A549 (cell line): ENCODE measurements at regions not wholly inside any gene's neighbourhood (a gene's known extent, or its start where the extent isn't known, plus 50 kb on each side); places are given as distances from the start of the nearest gene placed in this dataset.

ENCODE experiments used
- ATAC-seq, 2 experiments: fragments of 200-7000 bp in 1 of 2; fragments of >200 bp in 1 of 2; cut with Nextera tagmentation in 1 of 2; cut with Tn5 transposase in 1 of 2; 3 replicates each; pipeline versions ENCODE4 v1.8.0 to v1.9.1; 2018 to 2020; ENCODE audit warnings: mild to moderate bottlenecking in 1 of 2, moderate library complexity in 1 of 2
- CTCF ChIA-PET: fragments of 300-600 bp; sonication (Branson Sonifier 250); formaldehyde crosslinking; extraction: SDS; loops from one replicate; lab custom pipeline; 2021; ENCODE audit warnings: antibody characterized with exemption, inconsistent platforms; lab: Yijun Ruan, JAX
- POLR2A ChIA-PET: fragments of 350-600 bp; formaldehyde crosslinking; extraction: SDS; loops from one replicate; lab custom pipeline; 2021; ENCODE audit warnings: antibody characterized with exemption, inconsistent platforms; lab: Yijun Ruan, JAX
- DNase-seq, 2 experiments: peaks; one replicate each; pipeline versions ENCODE4 v3.0.0 to v3.0.0-alpha.2; 2011 to 2016; ENCODE audit warnings: low read depth in 1 of 2, low spot score in 1 of 2
- FAIRE-seq: peaks from 2 replicates; lab custom pipeline; 2011; peaks lifted over from hg19 to GRCh38; lab: Jason Lieb, UNC
- H3K27ac ChIP-seq, 2 experiments: fragments of >200 bp; sonication (Bioruptor Twin); formaldehyde crosslinking; 3 replicates each; pipeline ENCODE4 v1.5.1; 2016 to 2017
- H3K4me1 ChIP-seq: fragments of >200 bp; sonication (Bioruptor Twin); formaldehyde crosslinking; 3 replicates; pipeline ENCODE4 v1.6.1; 2016
- H3K4me2 ChIP-seq: fragments of >200 bp; sonication (Bioruptor Twin); formaldehyde crosslinking; 3 replicates; pipeline ENCODE4 v1.6.1; 2016
- H3K4me3 ChIP-seq: fragments of >200 bp; sonication (Bioruptor Twin); formaldehyde crosslinking; 3 replicates; pipeline ENCODE4 v1.5.1; 2016
- H3K9me3 ChIP-seq: fragments of >200 bp; sonication (Bioruptor Twin); formaldehyde crosslinking; 3 replicates; pipeline ENCODE4 v1.6.1; 2016
- CBX2 ChIP-seq: fragments of 200-600 bp; sonication (generic); IDR thresholded peaks from 2 replicates; pipeline ENCODE4 v1.6.1; 2016; ENCODE audit warnings: low read depth, mild to moderate bottlenecking, borderline replicate concordance
- CBX8 ChIP-seq: fragments of 200-600 bp; sonication (generic); IDR thresholded peaks from 2 replicates; pipeline ENCODE4 v1.6.1; 2016
- CEBPB ChIP-seq, 2 experiments: fragments of >200 bp in 1 of 2; sonication (Bioruptor Twin) in 1 of 2; formaldehyde crosslinking in 1 of 2; IDR thresholded peaks; 2 replicates each; pipeline ENCODE4 v1.6.1; 2012 to 2016
- CHD4 ChIP-seq: fragments of 200-600 bp; sonication (generic); IDR thresholded peaks from 2 replicates; pipeline ENCODE4 v1.6.1; 2016; ENCODE audit warnings: antibody characterized with exemption, mild to moderate bottlenecking, borderline replicate concordance
- EHF ChIP-seq: fragments of 250-450 bp; sonication (Bioruptor Pico); IDR thresholded peaks from 2 replicates; pipeline ENCODE4 v1.5.0; 2020; ENCODE audit warnings: mild to moderate bottlenecking
- EP300 ChIP-seq, 2 experiments: fragments of >200 bp; sonication (Bioruptor Twin); formaldehyde crosslinking; IDR thresholded peaks; 2 replicates in 1 of 2; 3 replicates in 1 of 2; pipeline ENCODE4 v1.6.1; 2016 to 2017
- ESRRA ChIP-seq: fragments of 150-350 bp; IDR thresholded peaks from 2 replicates; pipeline ENCODE4 v1.6.1; 2014; ENCODE audit warnings: mild to moderate bottlenecking, low read length, borderline replicate concordance
- FOSB ChIP-seq: fragments of 250-450 bp; sonication (Bioruptor Pico); IDR thresholded peaks from 2 replicates; pipeline ENCODE4 v1.5.0; 2020; ENCODE audit warnings: mild to moderate bottlenecking, moderate library complexity
- FOSL2 ChIP-seq, 2 experiments: fragments of 450-650 bp in 1 of 2; fragments of >200 bp in 1 of 2; sonication (Bioruptor Twin) in 1 of 2; formaldehyde crosslinking; IDR thresholded peaks; 2 replicates each; pipeline versions ENCODE4 v1.5.0 to v1.6.1; 2016 to 2020; ENCODE audit warnings: mild to moderate bottlenecking in 1 of 2, moderate library complexity in 1 of 2
- FOXS1 ChIP-seq: fragments of 250-450 bp; sonication (Bioruptor Pico); IDR thresholded peaks from 2 replicates; pipeline ENCODE4 v1.5.0; 2020; ENCODE audit warnings: mild to moderate bottlenecking, moderate library complexity
- HOXB5 ChIP-seq: fragments of 250-450 bp; sonication (Bioruptor Pico); IDR thresholded peaks from 2 replicates; pipeline ENCODE4 v1.5.0; 2020; ENCODE audit warnings: mild to moderate bottlenecking, moderate library complexity
- MAX ChIP-seq: IDR thresholded peaks from 2 replicates; pipeline ENCODE4 v1.6.1; 2012
- NR3C1 ChIP-seq: fragments of >200 bp; sonication (Bioruptor Twin); formaldehyde crosslinking; IDR thresholded peaks from 3 replicates; pipeline ENCODE4 v1.6.1; 2017
- PHF8 ChIP-seq: fragments of 200-600 bp; sonication (generic); IDR thresholded peaks from 2 replicates; pipeline ENCODE4 v1.6.1; 2016; ENCODE audit warnings: low read depth, mild to moderate bottlenecking, antibody characterized with exemption, moderate library complexity, borderline replicate concordance
- POLR2A ChIP-seq: IDR thresholded peaks from 2 replicates; pipeline ENCODE4 v1.6.1; 2012; ENCODE audit warnings: mild to moderate bottlenecking, low read length
- POLR2AphosphoS2 ChIP-seq: conservative IDR thresholded peaks from 2 replicates; pipeline ENCODE4 v1.6.1; 2012; ENCODE audit warnings: low read length, improper control_type of control experiment, inconsistent platforms
- RAD21 ChIP-seq, 2 experiments: fragments of >200 bp in 1 of 2; sonication (Bioruptor Twin) in 1 of 2; formaldehyde crosslinking in 1 of 2; IDR thresholded peaks in 1 of 2; conservative IDR thresholded peaks in 1 of 2; 2 replicates in 1 of 2; 3 replicates in 1 of 2; pipeline ENCODE4 v1.6.1; 2012 to 2018; ENCODE audit warnings: inconsistent platforms in 1 of 2
- RARB ChIP-seq: fragments of 250-450 bp; sonication (Bioruptor Pico); IDR thresholded peaks from 2 replicates; pipeline ENCODE4 v1.8.0; 2021; ENCODE audit warnings: mild to moderate bottlenecking, moderate library complexity
- SREBF2 ChIP-seq: fragments of 450-650 bp; IDR thresholded peaks from 2 replicates; pipeline ENCODE4 v1.6.1; 2014; ENCODE audit warnings: mild to moderate bottlenecking, moderate library complexity
- TFCP2L1 ChIP-seq: fragments of 250-450 bp; sonication (Bioruptor Pico); IDR thresholded peaks from 2 replicates; pipeline ENCODE4 v1.5.0; 2021; ENCODE audit warnings: mild to moderate bottlenecking
- ZC3H11A ChIP-seq: fragments of 450-650 bp; IDR thresholded peaks from 2 replicates; pipeline ENCODE4 v1.6.1; 2014; ENCODE audit warnings: antibody characterized with exemption, mild to moderate bottlenecking
- ZFP36 ChIP-seq: fragments of 450-650 bp; IDR thresholded peaks from 2 replicates; pipeline ENCODE4 v1.6.1; 2014; ENCODE audit warnings: borderline replicate concordance; ENCODE audit not compliant: partially characterized antibody
- ZNF302 ChIP-seq: fragments of 250-450 bp; sonication (Bioruptor Pico); IDR thresholded peaks from 2 replicates; pipeline ENCODE4 v1.9.0; 2021; ENCODE audit warnings: inconsistent platforms, mild to moderate bottlenecking, moderate library complexity
- ZSCAN20 ChIP-seq: fragments of 250-450 bp; sonication (Bioruptor Pico); IDR thresholded peaks from 2 replicates; pipeline ENCODE4 v1.8.0; 2022; ENCODE audit warnings: mild to moderate bottlenecking, moderate library complexity
- WGBS: methylation state at CpG from one replicate; pipeline ENCODE4 v1.1.6; 2017; ENCODE audit errors: missing lambda C conversion rate; 5-methylcytosine and 5-hydroxymethylcytosine counted together
- TF ChIP-seq, protein P1 (sequence below): fragments of 250-450 bp; sonication (Bioruptor Pico); IDR thresholded peaks from 2 replicates; pipeline ENCODE4 v1.5.0; 2020; ENCODE audit warnings: low read depth, mild to moderate bottlenecking, moderate library complexity
- TF ChIP-seq, protein P2 (sequence below): IDR thresholded peaks from 2 replicates; pipeline ENCODE4 v1.6.1; 2012
- TF ChIP-seq, protein P3 (sequence below): fragments of 450-650 bp; IDR thresholded peaks from 2 replicates; pipeline ENCODE4 v1.6.1; 2014; ENCODE audit warnings: antibody characterized with exemption

DNA sequence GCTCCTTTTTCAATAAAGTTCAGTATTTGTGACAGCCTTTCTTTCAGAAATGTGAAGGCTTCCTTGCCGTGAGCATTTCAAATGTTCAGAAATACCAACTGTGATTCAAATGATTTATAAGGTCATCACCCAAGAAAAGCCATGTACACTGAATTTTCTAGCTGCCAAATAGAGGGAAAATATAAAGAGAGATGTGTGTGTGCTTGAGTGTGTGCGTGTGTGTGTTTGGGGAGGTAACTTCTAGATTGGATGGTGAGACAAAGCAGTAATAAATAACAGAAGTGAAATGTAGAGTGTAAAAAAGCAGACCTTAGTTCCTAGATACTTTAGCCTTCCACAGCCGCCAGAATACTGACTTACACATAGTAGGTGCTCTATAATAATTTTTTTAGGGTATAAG lies 577.4 kb downstream of the TBL1XR1 start:
- FAIRE-seq, result no peak
- no peak overlapping the region for H3K4me2 ChIP-seq
- no peak for TF ChIP-seq EHF (CRISPR knock-in tag)
- no peak for TF ChIP-seq POLR2AphosphoS2
- no peak for TF ChIP-seq ZC3H11A
- TF ChIP-seq FOSL2 (IDR thresholded peaks at IDR 0.05), result no peak
- TF ChIP-seq FOSL2 (CRISPR knock-in tag; IDR thresholded peaks at IDR 0.05), result no peak
- TF ChIP-seq CHD4, result no peak
- TF ChIP-seq FOXS1 (CRISPR knock-in tag), result no peak
- no peak for TF ChIP-seq SREBF2
- TF ChIP-seq ZNF302 (CRISPR knock-in tag), result no peak
- no peak for TF ChIP-seq MAX
- TF ChIP-seq, protein P1, sequence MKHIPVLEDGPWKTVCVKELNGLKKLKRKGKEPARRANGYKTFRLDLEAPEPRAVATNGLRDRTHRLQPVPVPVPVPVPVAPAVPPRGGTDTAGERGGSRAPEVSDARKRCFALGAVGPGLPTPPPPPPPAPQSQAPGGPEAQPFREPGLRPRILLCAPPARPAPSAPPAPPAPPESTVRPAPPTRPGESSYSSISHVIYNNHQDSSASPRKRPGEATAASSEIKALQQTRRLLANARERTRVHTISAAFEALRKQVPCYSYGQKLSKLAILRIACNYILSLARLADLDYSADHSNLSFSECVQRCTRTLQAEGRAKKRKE (CRISPR knock-in tag), result no peak
- TF ChIP-seq, protein P2, sequence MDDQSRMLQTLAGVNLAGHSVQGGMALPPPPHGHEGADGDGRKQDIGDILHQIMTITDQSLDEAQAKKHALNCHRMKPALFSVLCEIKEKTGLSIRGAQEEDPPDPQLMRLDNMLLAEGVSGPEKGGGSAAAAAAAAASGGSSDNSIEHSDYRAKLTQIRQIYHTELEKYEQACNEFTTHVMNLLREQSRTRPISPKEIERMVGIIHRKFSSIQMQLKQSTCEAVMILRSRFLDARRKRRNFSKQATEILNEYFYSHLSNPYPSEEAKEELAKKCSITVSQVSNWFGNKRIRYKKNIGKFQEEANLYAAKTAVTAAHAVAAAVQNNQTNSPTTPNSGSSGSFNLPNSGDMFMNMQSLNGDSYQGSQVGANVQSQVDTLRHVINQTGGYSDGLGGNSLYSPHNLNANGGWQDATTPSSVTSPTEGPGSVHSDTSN, result no peak
- TF ChIP-seq HOXB5 (CRISPR knock-in tag), result no peak
- TF ChIP-seq NR3C1, result no peak
- no peak for TF ChIP-seq POLR2A
- TF ChIP-seq, protein P3, sequence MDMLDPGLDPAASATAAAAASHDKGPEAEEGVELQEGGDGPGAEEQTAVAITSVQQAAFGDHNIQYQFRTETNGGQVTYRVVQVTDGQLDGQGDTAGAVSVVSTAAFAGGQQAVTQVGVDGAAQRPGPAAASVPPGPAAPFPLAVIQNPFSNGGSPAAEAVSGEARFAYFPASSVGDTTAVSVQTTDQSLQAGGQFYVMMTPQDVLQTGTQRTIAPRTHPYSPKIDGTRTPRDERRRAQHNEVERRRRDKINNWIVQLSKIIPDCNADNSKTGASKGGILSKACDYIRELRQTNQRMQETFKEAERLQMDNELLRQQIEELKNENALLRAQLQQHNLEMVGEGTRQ, result no peak
- TF ChIP-seq EP300 (IDR thresholded peaks at IDR 0.05), result no peak
- no peak for TF ChIP-seq ZSCAN20 (CRISPR knock-in tag)
- no peak for TF ChIP-seq PHF8
- H3K9me3 ChIP-seq, result no peaks in the 10 kb centered on the region
- no peak for ATAC-seq
- no peak for DNase-seq
- POLR2A ChIA-PET, result no interaction called here
- CTCF ChIA-PET, result no interaction called here
- WGBS, result 22% methylated on average over 3 of the region's 3 CpGs
- no peaks in the 10 kb centered on the region for H3K4me1 ChIP-seq
- no peak overlapping the region for H3K27ac ChIP-seq
- no peak overlapping the region for H3K4me3 ChIP-seq

DNA sequence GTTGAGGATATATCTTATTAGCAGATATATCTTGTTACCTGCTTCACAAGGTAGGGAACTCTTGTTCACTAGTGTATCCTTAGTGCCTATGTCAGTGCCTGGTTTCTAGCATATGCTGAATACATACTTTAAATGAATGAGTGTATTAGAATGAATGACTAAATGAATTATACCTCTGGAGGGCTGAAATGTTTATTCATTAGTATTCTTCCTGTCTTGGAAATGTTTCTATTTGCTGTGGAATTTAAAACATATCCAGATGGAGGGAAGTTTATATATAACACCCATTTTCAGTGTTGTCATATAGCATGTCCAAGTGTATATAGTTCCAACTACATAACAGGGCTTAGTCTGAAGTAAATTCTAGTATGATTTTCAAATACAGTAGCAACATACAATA lies 581.5 kb downstream of the TBL1XR1 start:
- CTCF ChIA-PET, result no interaction called here

GRCh38 chr3:176611703-176612102 lies 585.6 kb downstream of the TBL1XR1 start:
- ATAC-seq (no peak), DNase-seq (no peak), FAIRE-seq (no peak)
- TF ChIP-seq FOXS1 (CRISPR knock-in tag), result no peak
- TF ChIP-seq CBX2, result no peak
- TF ChIP-seq POLR2A, result no peak
- TF ChIP-seq POLR2AphosphoS2, result no peak
- no peak for TF ChIP-seq ZFP36
- TF ChIP-seq CBX8, result no peak
- TF ChIP-seq CEBPB (IDR thresholded peaks at IDR 0.05), result no peak
- no peak for TF ChIP-seq RARB
- TF ChIP-seq RAD21 (conservative IDR thresholded peaks at IDR 0.05 in 1 of 2, IDR thresholded peaks at IDR 0.05 in 1 of 2), result no peak
- no peak for TF ChIP-seq ESRRA
- CTCF ChIA-PET, result no interaction called here
- H3K9me3 ChIP-seq, result no peaks in the 10 kb centered on the region
- H3K27ac ChIP-seq, result no peak overlapping the region
- H3K4me3 ChIP-seq, result no peak overlapping the region
- POLR2A ChIA-PET, result no interaction called here
- H3K4me1 ChIP-seq, result no peaks in the 10 kb centered on the region
- H3K4me2 ChIP-seq, result no peak overlapping the region
- WGBS, result 0% methylated on average over 1 of the region's 1 CpG

More for the DNA sequence above, 581.5 kb downstream of the TBL1XR1 start:
- Histone ChIP-seq H3K27ac (no peak overlapping the region), H3K4me3 (no peak overlapping the region), H3K4me2 (no peak overlapping the region), H3K4me1 (no peaks in the 10 kb centered on the region), H3K9me3 (no peaks in the 10 kb centered on the region)
- FAIRE-seq (no peak), ATAC-seq (no peak), DNase-seq (no peak)
- POLR2A ChIA-PET, result no interaction called here
- no peak for TF ChIP-seq TFCP2L1 (CRISPR knock-in tag)
- TF ChIP-seq RAD21 (conservative IDR thresholded peaks at IDR 0.05 in 1 of 2, IDR thresholded peaks at IDR 0.05 in 1 of 2), result no peak
- no peak for TF ChIP-seq FOSB (CRISPR knock-in tag)
- TF ChIP-seq SREBF2, result no peak
